Large intestine (tissue), 3 donors: ENCODE measurements at regions not wholly inside any gene's neighbourhood (a gene's known extent, or its start where the extent isn't known, plus 50 kb on each side); places are given as distances from the start of the nearest gene placed in this dataset.

Source experiments
- DNase-seq, 2 donors: peaks; one replicate each; pipeline versions ENCODE4 v3.0.0 to v3.0.0-alpha.2; 2013
- H3K27ac ChIP-seq: one replicate; pipeline ENCODE4 v1.5.1; 2013; ENCODE audit warnings: low read length
- H3K27me3 ChIP-seq: 2 replicates; pipeline ENCODE4 v1.6.1; 2013; ENCODE audit warnings: low read length; ENCODE audit not compliant: control insufficient read depth, insufficient read depth
- H3K36me3 ChIP-seq: 2 replicates; pipeline ENCODE4 v1.6.1; 2013; ENCODE audit warnings: low read length; ENCODE audit not compliant: control insufficient read depth, insufficient read depth
- H3K4me1 ChIP-seq: one replicate; pipeline ENCODE4 v1.6.1; 2013; ENCODE audit warnings: low read length; ENCODE audit not compliant: control insufficient read depth, insufficient read depth
- H3K4me3 ChIP-seq: one replicate; pipeline ENCODE4 v1.5.1; 2013; ENCODE audit warnings: low read length
- H3K9me3 ChIP-seq: one replicate; pipeline ENCODE4 v1.6.1; 2013; ENCODE audit warnings: mild to moderate bottlenecking, low read depth, low read length, moderate library complexity; ENCODE audit not compliant: control insufficient read depth
- WGBS: methylation state at CpG from one replicate; pipeline ENCODE4 v1.1.5; 2013; ENCODE audit warnings: low lambda C conversion rate; ENCODE audit not compliant: insufficient coverage; 5-methylcytosine and 5-hydroxymethylcytosine counted together

GRCh38 chr12:118747771-118748170 is 233.6 kb upstream of the SRRM4 start:
- Histone ChIP-seq H3K27me3 (no peaks in the 10 kb centered on the region), H3K36me3 (no peaks in the 10 kb centered on the region), H3K9me3 (no peaks in the 10 kb centered on the region), H3K27ac (no peak overlapping the region), H3K4me1 (no peaks in the 10 kb centered on the region), H3K4me3 (no peak overlapping the region)
- no peak for DNase-seq

GRCh38 chr12:118748478-118749380 is 232.6 kb upstream of the SRRM4 start:
- H3K4me1 ChIP-seq: no peaks in the 10 kb centered on the region
- H3K36me3 ChIP-seq: no peaks in the 10 kb centered on the region
- H3K9me3 ChIP-seq: no peaks in the 10 kb centered on the region
- no peak overlapping the region for H3K27ac ChIP-seq
- peak in 1 of 2 donors; percentile 28 for DNase-seq
- H3K27me3 ChIP-seq: no peaks in the 10 kb centered on the region
- H3K4me3 ChIP-seq: no peak overlapping the region
- WGBS: 100% methylated on average over 3 of the region's 7 CpGs

DNA sequence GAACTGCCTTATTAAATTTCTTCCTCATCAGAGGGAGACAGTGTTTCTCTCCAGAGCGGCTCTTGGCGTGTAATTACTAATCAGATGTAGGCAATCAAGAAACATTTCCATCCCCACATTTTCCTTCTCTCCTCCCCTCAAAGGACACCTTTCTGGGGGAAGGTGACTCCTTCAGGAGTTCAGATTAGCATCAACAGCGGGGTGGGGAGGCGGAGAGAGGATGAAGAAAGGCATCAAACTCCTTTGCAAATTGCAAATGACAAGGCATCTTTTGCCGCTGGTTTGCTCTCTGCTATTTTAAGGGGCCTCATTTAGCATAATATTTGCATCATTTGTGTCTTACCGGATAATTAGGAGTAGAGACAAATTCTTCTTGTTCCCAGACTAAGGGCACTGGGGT is 231.7 kb upstream of the SRRM4 start:
- Histone ChIP-seq H3K4me3 (no peak overlapping the region), H3K27me3 (no peaks in the 10 kb centered on the region), H3K36me3 (no peaks in the 10 kb centered on the region), H3K27ac (no peak overlapping the region), H3K9me3 (no peaks in the 10 kb centered on the region), H3K4me1 (no peaks in the 10 kb centered on the region)
- no peak for DNase-seq
- 80% methylated on average over 1 of the region's 6 CpGs for WGBS

GRCh38 chr12:118750666-118751065 is 230.7 kb upstream of the SRRM4 start:
- Histone ChIP-seq H3K36me3 (no peaks in the 10 kb centered on the region), H3K4me3 (no peak overlapping the region), H3K4me1 (no peaks in the 10 kb centered on the region), H3K27me3 (no peaks in the 10 kb centered on the region), H3K27ac (no peak overlapping the region), H3K9me3 (no peaks in the 10 kb centered on the region)
- no peak for DNase-seq
- WGBS: no CpG with 5 or more reads among the region's 2 CpGs

DNA sequence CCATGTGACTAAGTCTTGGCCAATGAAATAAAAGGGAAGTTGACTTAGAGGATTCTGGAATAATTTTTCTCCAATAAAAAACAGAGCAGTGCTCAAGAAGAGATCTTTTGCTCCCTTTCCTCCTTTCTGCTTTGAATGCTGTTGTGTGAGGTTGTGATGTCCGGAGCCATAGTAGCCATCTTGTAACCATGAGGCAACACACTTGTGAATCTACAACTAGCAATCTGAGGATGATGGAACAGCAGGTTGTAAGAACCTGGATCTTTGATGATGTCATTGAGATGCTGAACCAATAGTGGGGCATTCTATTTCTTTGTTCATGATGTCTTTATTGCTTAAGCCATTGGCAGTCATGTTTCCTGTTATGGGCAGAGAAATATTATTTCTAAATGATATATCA is 230.0 kb upstream of the SRRM4 start:
- H3K9me3 ChIP-seq: no peaks in the 10 kb centered on the region
- H3K27ac ChIP-seq: no peak overlapping the region
- no peaks in the 10 kb centered on the region for H3K36me3 ChIP-seq
- H3K4me1 ChIP-seq: no peaks in the 10 kb centered on the region
- H3K4me3 ChIP-seq: no peak overlapping the region
- H3K27me3 ChIP-seq: no peaks in the 10 kb centered on the region
- no peak for DNase-seq
- WGBS: no CpG with 5 or more reads among the region's 1 CpG

DNA sequence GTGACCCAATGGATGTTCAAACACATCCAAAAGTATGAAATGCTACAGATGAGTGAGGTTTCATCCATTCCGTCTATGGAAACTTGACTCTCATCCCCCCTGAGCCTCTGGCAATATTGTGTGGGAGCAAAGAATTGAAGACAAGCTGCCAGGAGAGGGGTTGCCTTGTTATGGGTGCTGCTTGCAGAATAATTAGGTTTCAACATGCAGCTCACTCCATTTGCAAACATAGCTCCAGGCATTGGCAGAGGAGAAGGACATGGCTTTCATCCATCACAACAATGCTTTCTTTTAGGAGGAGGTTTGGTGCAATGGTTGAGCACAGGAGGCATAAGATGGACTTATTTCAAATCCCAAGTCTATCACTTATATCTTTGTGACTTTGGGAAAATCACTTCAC is 220.7 kb upstream of the SRRM4 start:
- H3K9me3 ChIP-seq: peaks cover 2% of the 10 kb centered on the region
- no peaks in the 10 kb centered on the region for H3K36me3 ChIP-seq
- no peak for DNase-seq
- H3K4me1 ChIP-seq: no peaks in the 10 kb centered on the region
- H3K4me3 ChIP-seq: no peak overlapping the region
- WGBS: no CpG with 5 or more reads among the region's 1 CpG
- no peaks in the 10 kb centered on the region for H3K27me3 ChIP-seq
- H3K27ac ChIP-seq: no peak overlapping the region

- Histone ChIP-seq H3K27me3 (no peaks in the 10 kb centered on the region), H3K4me3 (no peak overlapping the region), H3K36me3 (no peaks in the 10 kb centered on the region), H3K4me1 (no peaks in the 10 kb centered on the region), H3K27ac (no peak overlapping the region), H3K9me3 (no peaks in the 10 kb centered on the region)
- WGBS: no CpG with 5 or more reads among the region's 1 CpG
- DNase-seq: no peak
Measured at GRCh38 chr12:118763234-118763633, 218.1 kb upstream of the SRRM4 start.

GRCh38 chr12:118773956-118774723 is 207.2 kb upstream of the SRRM4 start:
- no peaks in the 10 kb centered on the region for H3K36me3 ChIP-seq
- no peak overlapping the region for H3K4me3 ChIP-seq
- no peaks in the 10 kb centered on the region for H3K4me1 ChIP-seq
- H3K27me3 ChIP-seq: peaks cover 22% of the 10 kb centered on the region
- no peak overlapping the region for H3K27ac ChIP-seq
- peak; percentile 7 to 11 for DNase-seq
- no peaks in the 10 kb centered on the region for H3K9me3 ChIP-seq
- WGBS: 0% methylated on average over 3 of the region's 43 CpGs

DNA sequence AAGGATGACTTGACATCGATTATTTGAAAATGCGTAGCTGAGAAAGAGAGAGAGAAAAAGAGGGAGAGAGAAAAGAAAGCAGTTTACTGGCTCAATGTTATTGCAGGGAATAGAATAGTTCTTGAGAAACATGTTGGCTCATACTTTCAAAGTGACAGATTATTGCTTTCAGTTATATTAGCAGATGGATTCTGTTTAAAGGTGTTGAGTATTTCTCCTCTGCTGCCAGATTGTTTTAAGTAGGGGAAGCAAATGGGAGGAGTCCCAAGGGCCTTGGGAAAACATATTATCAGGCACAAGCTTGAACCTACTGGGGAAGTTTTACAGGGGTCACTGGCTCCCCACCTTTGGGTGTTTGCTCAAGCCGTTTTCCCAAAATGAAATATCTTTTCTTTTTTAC is 203.8 kb upstream of the SRRM4 start:
- WGBS: 100% methylated on average over 1 of the region's 3 CpGs
- no peaks in the 10 kb centered on the region for H3K9me3 ChIP-seq
- H3K27ac ChIP-seq: no peak overlapping the region
- no peak for DNase-seq
- no peaks in the 10 kb centered on the region for H3K36me3 ChIP-seq
- H3K4me3 ChIP-seq: no peak overlapping the region
- no peaks in the 10 kb centered on the region for H3K4me1 ChIP-seq
- H3K27me3 ChIP-seq: peaks cover 22% of the 10 kb centered on the region

DNA sequence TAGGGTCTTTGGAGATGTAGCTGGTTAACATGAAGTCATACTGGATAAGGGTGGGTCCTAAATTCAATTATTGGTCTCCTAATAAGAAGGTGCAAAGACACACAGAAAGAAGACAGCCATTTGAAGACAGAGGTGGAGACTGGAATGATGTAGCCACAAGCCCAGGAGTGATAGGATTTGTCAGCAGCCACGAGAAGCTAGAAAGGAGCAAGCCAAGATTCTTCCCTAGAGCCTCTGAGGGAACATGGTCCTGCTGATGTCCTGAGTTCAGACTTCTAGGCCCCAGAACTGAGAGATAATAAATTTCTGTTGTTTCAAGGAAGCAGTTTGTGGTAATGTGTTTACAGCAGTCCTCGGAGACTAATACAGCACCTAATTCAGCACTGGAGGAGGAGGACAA is 203.3 kb upstream of the SRRM4 start:
- 100% methylated on average over 1 of the region's 2 CpGs for WGBS
- no peak for DNase-seq

More for the DNA sequence above, 203.3 kb upstream of the SRRM4 start:
- peaks cover 22% of the 10 kb centered on the region for H3K27me3 ChIP-seq
- no peak overlapping the region for H3K4me3 ChIP-seq
- H3K4me1 ChIP-seq: no peaks in the 10 kb centered on the region
- H3K27ac ChIP-seq: no peak overlapping the region
- H3K9me3 ChIP-seq: no peaks in the 10 kb centered on the region
- no peaks in the 10 kb centered on the region for H3K36me3 ChIP-seq
